GM23248 (cell line): ENCODE measurements at regions not wholly inside any gene's neighbourhood (a gene's known extent, or its start where the extent isn't known, plus 50 kb on each side); places are given as distances from the start of the nearest gene placed in this dataset.

Experiments
- EZH2 ChIP-seq: fragments of 200-600 bp; sonication (generic); IDR thresholded peaks from 2 replicates; pipeline ENCODE4 v1.6.1; 2018; ENCODE audit warnings: antibody characterized with exemption, mild to moderate bottlenecking; ENCODE audit not compliant: insufficient read depth, poor library complexity, severe bottlenecking
- EZH2phosphoT487 ChIP-seq: fragments of 200-600 bp; sonication (generic); IDR thresholded peaks from 2 replicates; pipeline ENCODE4 v1.6.1; 2018; ENCODE audit warnings: antibody characterized with exemption, moderate library complexity, mild to moderate bottlenecking, low read depth; ENCODE audit not compliant: insufficient read depth

DNA sequence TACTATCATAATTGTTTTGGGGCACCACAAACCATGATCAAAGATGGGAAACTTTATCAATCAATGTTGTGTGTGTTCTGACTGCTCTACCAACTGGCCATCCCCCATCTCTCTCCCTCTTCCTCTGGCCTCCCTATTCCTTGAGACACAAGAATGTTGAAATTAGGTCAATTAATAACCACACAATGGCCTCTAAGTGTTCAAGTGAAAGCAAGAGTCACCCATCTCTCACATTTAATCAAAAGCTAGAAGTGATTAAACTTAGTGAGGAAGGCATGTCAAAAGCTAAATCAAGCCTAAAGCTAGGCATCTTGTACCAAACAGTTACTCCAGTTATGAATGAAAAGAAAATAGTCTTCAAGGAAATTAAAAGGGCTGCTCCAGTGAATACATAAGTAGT is 390.3 kb upstream of the NFIA start:
- TF ChIP-seq EZH2phosphoT487, result no peak
- TF ChIP-seq EZH2, result no peak
